HG02642 (cell line): ENCODE measurements at regions not wholly inside any gene's neighbourhood (a gene's known extent, or its start where the extent isn't known, plus 50 kb on each side); places are given as distances from the start of the nearest gene placed in this dataset.

Experiments used
- ATAC-seq: cut with Tn5 transposase; IDR thresholded peaks from one replicate; pipeline ENCODE4 v1.9.1; 2021; ENCODE audit warnings: mild to moderate bottlenecking; ENCODE audit not compliant: unreplicated experiment, poor library complexity

DNA sequence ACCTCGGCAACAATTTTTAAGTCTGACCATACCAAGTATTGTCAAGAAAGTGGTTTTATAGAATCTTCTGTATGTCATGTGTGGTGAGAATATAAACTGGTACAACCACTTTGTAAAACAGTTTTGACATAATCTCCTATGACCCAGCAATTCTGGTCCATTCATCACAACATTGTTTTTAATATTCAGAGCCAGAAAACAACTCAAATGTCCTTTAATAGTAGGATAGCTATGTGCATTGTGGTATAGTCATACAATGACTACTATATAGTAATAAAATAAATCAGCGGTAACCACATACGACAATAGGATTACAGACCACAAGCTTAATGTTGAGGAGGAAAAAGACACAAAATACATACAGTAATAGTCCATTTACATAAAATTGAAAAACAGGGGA, 175.2 kb upstream of the SPATS2L start:
- ATAC-seq = no peak

DNA sequence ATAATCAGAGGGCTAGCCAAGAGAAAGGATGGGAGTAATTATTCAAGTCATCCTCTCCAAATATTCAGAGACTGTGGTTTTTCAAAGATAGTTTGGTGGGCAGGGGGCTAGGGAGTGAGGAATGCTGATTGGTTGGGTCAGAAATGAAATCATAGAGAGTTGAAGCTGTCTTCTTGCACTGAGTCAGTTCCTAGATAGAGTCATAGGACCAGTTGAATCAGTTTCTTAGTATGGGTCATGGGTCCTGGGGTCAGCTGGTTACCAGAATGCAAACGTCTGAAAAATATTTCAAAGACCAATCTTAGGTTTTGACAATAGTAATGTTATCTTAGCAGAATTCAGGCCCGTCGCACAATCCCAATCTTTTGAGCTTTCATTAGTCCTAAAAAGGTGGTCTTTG, 171.4 kb upstream of the SPATS2L start:
- ATAC-seq = no peak

GRCh38 chr2:200136655-200137054, 169.8 kb upstream of the SPATS2L start:
- no peak for ATAC-seq

- ATAC-seq = no peak
Measured at GRCh38 chr2:200137271-200137670, 169.2 kb upstream of the SPATS2L start.

DNA sequence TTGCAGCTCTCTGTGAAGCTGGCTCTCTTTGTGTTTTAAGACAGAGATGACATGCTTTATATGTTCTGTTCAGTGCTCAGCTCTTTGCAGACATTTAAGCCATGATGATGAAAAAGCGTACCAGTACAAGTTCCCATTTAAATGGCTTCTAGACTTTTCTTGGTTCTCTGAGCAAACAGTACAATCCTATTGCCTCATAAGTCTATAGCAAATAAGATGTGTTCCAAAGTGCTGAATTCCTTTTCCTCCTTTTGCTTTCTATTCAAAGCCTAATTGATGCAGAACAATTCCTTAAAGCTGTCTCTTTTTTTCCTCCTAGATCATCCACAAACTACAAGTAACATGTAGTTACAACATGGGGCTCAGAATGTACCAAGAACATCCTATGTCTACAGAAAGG, 168.8 kb upstream of the SPATS2L start:
- ATAC-seq = no peak

DNA sequence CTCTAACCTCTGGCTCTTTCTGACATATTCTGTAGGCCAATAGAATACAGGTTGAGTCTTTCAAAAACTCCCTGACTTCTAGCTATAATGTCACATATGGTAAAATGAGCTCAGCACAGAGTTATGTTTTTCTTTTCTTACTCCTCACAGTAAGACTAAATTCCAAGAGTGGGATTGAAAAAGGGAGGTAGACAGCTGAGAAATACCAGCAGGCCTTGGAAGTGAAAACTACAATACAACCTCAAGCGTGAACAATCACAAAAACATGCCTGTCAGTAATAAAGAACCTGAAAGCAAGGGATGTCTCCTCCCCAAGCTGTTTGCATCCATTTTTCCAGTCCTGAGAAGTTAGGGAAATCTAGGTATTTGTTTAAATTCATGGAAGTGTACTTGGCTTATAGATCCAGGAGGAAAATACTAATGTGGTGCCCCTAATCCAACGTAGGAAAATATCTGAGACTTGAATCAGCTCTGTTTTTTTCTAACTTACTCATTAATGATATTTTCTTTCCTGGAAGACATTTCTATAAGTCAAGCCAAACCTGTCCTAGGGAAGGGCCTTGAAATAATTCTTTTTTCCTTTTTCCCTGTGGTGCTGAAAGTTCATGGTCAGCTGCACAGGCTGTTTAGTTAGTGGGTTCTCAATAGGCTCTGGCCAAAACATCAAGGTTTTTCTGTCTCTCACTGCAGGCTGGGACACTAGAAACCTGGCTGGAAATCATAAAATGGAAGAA, 167.9 kb upstream of the SPATS2L start:
- no peak for ATAC-seq

GRCh38 chr2:200144571-200144970, 161.9 kb upstream of the SPATS2L start:
- ATAC-seq = no peak

- no peak for ATAC-seq
Measured at GRCh38 chr2:200146501-200146900, 160.0 kb upstream of the SPATS2L start.

- ATAC-seq = no peak
Measured at GRCh38 chr2:200147371-200147770, 159.1 kb upstream of the SPATS2L start.

GRCh38 chr2:200148366-200148765, 158.1 kb upstream of the SPATS2L start:
- ATAC-seq = no peak

DNA sequence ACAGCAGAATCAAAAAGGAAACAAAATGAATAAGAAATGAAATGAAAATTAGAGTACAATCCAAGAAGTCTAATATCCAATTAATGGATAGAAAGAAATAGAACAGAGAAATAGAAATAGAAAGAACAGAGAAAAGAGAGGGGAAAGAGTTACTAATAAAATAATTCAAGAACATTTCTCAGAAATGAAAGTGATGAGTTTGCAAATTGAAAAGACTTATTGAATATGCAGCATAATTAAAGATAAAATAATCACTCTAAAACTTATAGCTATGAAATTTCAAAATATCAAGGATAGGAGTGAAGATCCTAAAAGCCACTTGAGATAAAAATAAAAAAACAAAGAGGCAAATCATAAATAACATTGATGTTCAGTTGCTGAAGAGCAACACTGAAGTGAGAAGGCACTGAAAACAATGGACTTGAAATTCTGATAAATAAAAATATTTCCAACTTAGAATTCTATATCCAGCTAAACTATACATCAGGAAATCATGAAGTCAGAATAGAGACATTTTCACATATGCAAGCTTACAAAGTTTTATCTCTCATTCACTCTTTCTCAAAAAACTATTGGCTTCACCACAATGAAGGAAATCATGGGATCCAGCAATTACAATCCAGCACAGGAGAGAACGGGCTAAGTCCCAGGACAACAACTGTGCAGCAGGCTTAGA, 155.9 kb upstream of the SPATS2L start:
- ATAC-seq = no peak

DNA sequence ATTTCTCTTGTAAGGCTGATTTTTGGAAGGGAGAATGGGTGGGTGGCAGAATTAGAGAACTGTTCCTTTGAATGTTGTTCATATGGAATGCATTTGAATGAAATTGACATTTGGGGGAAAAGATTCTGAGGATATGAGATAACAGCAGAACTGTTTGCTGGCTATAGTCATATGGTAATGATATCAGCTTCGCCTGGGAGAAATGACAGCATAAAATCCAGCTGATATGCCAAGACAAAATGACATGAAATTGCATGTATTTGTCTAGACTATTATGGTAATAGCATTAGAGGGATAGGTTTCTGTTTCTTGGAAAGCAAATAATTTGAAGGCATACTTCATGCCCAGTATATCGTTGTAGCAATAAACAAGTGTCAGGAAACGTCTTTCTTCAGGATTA, 150.8 kb upstream of the SPATS2L start:
- ATAC-seq = no peak

DNA sequence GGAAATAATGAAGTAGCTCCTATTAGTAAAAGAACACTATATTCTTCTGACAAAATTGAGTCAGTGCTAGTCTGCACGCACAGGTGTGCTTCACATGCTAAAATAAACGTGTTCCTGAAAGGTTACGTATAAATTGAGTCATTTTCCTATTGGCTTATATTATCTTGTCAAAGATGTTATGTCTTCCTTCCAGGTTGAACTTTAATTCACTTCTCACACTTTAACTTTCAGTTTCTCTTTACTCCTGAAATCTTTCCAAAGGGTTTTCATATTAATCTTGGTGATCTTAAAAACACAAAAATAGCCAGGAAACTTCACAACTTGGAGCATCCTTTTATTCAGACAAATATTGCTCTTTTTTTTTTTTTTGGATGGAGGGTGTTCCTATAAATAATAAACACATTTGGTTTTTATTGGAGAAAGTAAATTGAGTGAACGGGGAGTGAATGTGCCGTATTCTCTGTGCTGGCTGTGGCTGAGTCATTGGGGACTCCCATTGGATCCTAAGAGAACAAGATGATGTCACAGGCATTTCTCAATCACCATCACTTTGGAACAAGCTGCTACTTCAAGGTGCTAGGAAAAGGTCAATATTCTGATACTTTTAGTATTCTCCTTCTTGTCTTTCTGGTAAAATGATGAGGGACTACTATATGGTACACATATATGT, 150.2 kb upstream of the SPATS2L start:
- ATAC-seq = no peak

- no peak for ATAC-seq
Measured at GRCh38 chr2:200158647-200159356, 147.7 kb upstream of the SPATS2L start.

DNA sequence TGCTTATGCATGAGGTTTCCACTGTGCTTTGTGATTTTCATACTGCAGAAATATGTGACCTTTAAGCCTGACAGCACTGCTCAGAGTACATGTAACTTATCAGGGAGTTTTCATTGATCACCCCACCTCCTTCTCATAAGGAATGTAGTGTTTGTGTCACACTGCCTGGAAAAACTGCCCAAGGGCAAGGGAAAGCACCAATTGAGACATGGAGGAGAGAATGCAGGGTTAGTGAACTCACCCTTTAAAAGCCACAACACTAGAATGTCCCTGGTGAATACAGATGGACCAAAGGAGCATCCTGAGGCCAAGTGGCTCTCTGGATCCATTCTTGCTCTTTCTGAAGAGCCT, 147.2 kb upstream of the SPATS2L start:
- ATAC-seq = no peak

GRCh38 chr2:200159829-200160781, 146.4 kb upstream of the SPATS2L start:
- no peak for ATAC-seq

DNA sequence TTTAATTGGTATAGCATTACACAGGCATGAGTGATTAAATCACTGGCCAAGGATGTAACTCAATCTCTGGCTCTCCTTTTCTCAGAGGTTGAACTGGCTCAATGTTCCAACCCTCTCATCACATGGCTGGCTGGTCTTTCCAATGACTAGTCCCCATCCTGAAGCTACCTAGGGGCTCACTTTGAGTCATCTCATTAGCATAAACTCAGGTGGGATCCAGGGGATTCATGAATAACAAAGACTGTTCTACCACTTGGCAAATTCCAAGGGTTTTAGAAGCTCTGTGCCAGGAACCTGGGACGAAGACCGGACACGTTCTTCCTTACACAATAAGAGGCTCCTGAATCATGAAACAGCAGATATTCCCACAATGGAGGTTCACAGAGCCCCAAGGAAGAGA, 145.0 kb upstream of the SPATS2L start:
- no peak for ATAC-seq

DNA sequence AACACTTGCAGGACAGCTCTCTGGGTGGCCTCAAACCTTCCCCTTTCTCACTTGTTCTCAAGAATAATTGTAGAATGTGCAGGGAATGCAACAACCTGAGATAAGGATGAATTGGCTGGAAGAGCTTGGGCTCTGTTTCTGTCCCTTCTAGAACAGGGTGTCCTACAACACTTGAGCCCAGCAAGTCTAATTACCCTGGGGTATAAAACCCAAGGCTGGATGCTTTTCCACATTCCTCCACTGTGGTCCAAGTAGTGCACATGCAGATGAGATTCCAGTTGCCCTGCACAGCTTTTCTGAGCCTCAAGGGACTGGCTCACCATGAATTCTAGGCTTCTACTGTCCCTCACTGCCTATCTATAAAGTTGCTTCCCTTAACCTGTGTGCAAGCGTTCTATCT, 140.8 kb upstream of the SPATS2L start:
- no peak for ATAC-seq

GRCh38 chr2:200168641-200169555, 137.6 kb upstream of the SPATS2L start:
- no peak for ATAC-seq
